ENCODE measurements at regions not wholly inside any gene's neighbourhood (a gene's known extent, or its start where the extent isn't known, plus 50 kb on each side); places are given as distances from the start of the nearest gene placed in this dataset.

DNA sequence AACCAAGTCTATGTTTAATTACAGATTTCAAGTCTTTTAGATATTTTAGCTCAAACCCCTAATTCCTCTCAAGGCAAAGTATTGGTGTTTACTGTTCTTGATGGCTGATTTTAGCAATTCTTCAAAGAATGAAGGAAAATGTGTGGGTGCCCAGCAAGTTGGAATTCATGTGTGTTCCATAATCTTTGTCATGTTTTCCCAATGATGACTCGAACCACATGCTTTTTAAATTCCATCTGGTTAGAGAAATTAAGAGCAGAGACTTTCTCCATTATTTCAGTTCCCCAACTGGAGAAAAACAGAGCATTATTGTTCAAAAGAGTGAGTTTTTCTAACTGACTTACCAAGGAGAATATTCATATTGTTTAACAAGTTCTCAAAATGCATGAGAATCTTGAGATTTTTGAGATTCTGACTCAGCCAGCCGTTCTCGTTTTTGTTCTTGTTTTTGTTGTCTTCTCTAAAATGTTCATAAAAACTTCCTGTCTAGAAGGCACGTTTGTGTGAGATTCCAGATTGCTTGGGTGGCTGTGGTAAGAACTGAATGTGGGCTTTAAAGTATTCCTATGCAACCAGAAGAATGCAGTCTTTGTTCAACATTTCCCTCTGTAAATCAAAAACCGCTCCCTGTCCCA, 404.7 kb downstream of the IRS2 start:
- H3K4me3 ChIP-seq (replicated peaks in 1 of 3; ENCODE audit: low read depth in 2 of 3, low read length in 3 of 3) = no peak overlapping the region
- no peak overlapping the region for H3K9ac ChIP-seq (ENCODE audit: insufficient read depth, low read length, poor library complexity, severe bottlenecking)
- Mint-ChIP-seq H3K9me3 (peaks cover 0 to 3% (median 0%) of the 10 kb centered on the region in 7 donors), H3K36me3 (peaks cover 3 to 4% of the 10 kb centered on the region in 2 donors), H3K4me1 (peaks cover 49% of the 10 kb centered on the region), H3K27me3 (ENCODE audit: low read depth in 3 of 3) (peaks cover 0 to 5% (median 3%) of the 10 kb centered on the region in 3 donors), H3K27ac (peak overlapping the region; percentile 37 to 87 (median 71)), H3K4me3 (peak overlapping the region in 1 of 2 donors; percentile 30)
- H4K20me1 ChIP-seq (ENCODE audit: insufficient read depth, low read length) = no peaks in the 10 kb centered on the region
- 26% methylated on average over 3 of the region's 5 CpGs for WGBS (ENCODE audit: insufficient coverage)
- intact Hi-C loops (cut with micrococcal nuclease) = loop anchor here in 1 of 2 donors (10.0 kb wide), 1 partner anchor 273 kb away; no protein-coding TSS in a partner anchor
- peak in 2 of 3 donors; percentile 43 to 66 for DNase-seq
- H2AFZ ChIP-seq (ENCODE audit: insufficient read depth, low read depth, low read length, poor library complexity, severe bottlenecking) = no peak overlapping the region
- TF ChIP-seq, protein P1, sequence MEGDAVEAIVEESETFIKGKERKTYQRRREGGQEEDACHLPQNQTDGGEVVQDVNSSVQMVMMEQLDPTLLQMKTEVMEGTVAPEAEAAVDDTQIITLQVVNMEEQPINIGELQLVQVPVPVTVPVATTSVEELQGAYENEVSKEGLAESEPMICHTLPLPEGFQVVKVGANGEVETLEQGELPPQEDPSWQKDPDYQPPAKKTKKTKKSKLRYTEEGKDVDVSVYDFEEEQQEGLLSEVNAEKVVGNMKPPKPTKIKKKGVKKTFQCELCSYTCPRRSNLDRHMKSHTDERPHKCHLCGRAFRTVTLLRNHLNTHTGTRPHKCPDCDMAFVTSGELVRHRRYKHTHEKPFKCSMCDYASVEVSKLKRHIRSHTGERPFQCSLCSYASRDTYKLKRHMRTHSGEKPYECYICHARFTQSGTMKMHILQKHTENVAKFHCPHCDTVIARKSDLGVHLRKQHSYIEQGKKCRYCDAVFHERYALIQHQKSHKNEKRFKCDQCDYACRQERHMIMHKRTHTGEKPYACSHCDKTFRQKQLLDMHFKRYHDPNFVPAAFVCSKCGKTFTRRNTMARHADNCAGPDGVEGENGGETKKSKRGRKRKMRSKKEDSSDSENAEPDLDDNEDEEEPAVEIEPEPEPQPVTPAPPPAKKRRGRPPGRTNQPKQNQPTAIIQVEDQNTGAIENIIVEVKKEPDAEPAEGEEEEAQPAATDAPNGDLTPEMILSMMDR (IDR thresholded peaks at IDR 0.05) = no peak
- H3K36me3 ChIP-seq (replicated peaks in 1 of 2; ENCODE audit: control insufficient read depth in 1 of 2, insufficient read depth in 2 of 2, low read length in 2 of 2) = no peaks in the 10 kb centered on the region
- H3K4me2 ChIP-seq (replicated peaks; ENCODE audit: extremely low read depth, low read length, poor library complexity, severe bottlenecking) = peak overlapping the region; percentile 5
- no peaks in the 10 kb centered on the region for H3K27me3 ChIP-seq (ENCODE audit: control insufficient read depth in 2 of 2, insufficient read depth in 2 of 2, low read length in 2 of 2)
- peaks cover 39 to 46% of the 10 kb centered on the region in 2 donors for H3K4me1 ChIP-seq (ENCODE audit: control insufficient read depth in 1 of 2, insufficient read depth in 2 of 2, low read length in 2 of 2)
- peak overlapping the region in 1 of 2 donors; percentile 61 for H3K27ac ChIP-seq (ENCODE audit: low read depth in 1 of 2, low read length in 2 of 2)
- no peaks in the 10 kb centered on the region for H3K79me2 ChIP-seq (ENCODE audit: insufficient read depth, low read length)
- no peaks in the 10 kb centered on the region for H3K9me3 ChIP-seq (replicated peaks in 1 of 2; ENCODE audit: control insufficient read depth in 1 of 2, insufficient read depth in 1 of 2, low read length in 2 of 2)

DNA sequence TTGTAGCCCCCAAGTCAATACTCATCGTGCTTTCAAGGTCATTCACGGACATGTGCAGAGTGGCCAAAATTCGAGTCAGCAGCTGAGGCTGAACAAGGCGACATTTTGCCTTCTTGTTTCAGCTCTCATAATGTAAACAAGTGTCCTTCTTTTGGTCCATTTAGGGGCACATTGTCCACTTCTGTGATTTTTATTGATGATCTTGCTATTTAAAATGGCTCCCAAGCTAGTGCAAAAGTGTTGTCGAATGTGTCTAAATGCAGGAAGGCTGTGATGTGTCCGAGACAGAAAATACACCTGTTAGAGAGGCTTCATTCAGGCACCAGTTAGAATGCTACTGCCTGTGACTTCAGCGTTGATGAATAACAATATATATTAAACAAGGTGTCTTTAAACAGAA, 405.9 kb downstream of the IRS2 start:
- TF ChIP-seq, protein P1 (IDR thresholded peaks at IDR 0.05) = no peak
- peaks cover 0 to 3% of the 10 kb centered on the region in 2 donors for H3K36me3 Mint-ChIP-seq
- H4K20me1 ChIP-seq (ENCODE audit: insufficient read depth, low read length) = no peaks in the 10 kb centered on the region
- no peaks in the 10 kb centered on the region for H3K79me2 ChIP-seq (ENCODE audit: insufficient read depth, low read length)
- no peak for DNase-seq
- no peak overlapping the region for H3K27ac Mint-ChIP-seq
- H3K4me1 ChIP-seq (ENCODE audit: control insufficient read depth in 1 of 2, insufficient read depth in 2 of 2, low read length in 2 of 2) = peaks cover 31 to 35% of the 10 kb centered on the region in 2 donors
- no peak overlapping the region for H2AFZ ChIP-seq (ENCODE audit: insufficient read depth, low read depth, low read length, poor library complexity, severe bottlenecking)
- H3K4me1 Mint-ChIP-seq = peaks cover 37% of the 10 kb centered on the region
- no peak overlapping the region for H3K4me3 Mint-ChIP-seq
- H3K27me3 ChIP-seq (ENCODE audit: control insufficient read depth in 2 of 2, insufficient read depth in 2 of 2, low read length in 2 of 2) = no peaks in the 10 kb centered on the region
- WGBS (ENCODE audit: insufficient coverage) = 94% methylated on average over 4 of the region's 7 CpGs
- no peak overlapping the region for H3K4me3 ChIP-seq (replicated peaks in 1 of 3; ENCODE audit: low read depth in 2 of 3, low read length in 3 of 3)
- no peaks in the 10 kb centered on the region for H3K36me3 ChIP-seq (replicated peaks in 1 of 2; ENCODE audit: control insufficient read depth in 1 of 2, insufficient read depth in 2 of 2, low read length in 2 of 2)
- intact Hi-C loops (cut with micrococcal nuclease) = loop anchor here in 1 of 2 donors (10.0 kb wide), 1 partner anchor 274 kb away; no protein-coding TSS in a partner anchor
- no peak overlapping the region for H3K4me2 ChIP-seq (replicated peaks; ENCODE audit: extremely low read depth, low read length, poor library complexity, severe bottlenecking)
- peaks cover 0 to 3% (median 0%) of the 10 kb centered on the region in 7 donors for H3K9me3 Mint-ChIP-seq
- H3K27ac ChIP-seq (ENCODE audit: low read depth in 1 of 2, low read length in 2 of 2) = no peak overlapping the region
- H3K9ac ChIP-seq (ENCODE audit: insufficient read depth, low read length, poor library complexity, severe bottlenecking) = no peak overlapping the region
- H3K27me3 Mint-ChIP-seq (ENCODE audit: low read depth in 3 of 3) = peaks cover 0 to 4% (median 3%) of the 10 kb centered on the region in 3 donors
- H3K9me3 ChIP-seq (replicated peaks in 1 of 2; ENCODE audit: control insufficient read depth in 1 of 2, insufficient read depth in 1 of 2, low read length in 2 of 2) = no peaks in the 10 kb centered on the region

Data from CD14-positive monocyte (primary cell).